H1 (cell line): ENCODE measurements at regions not wholly inside any gene's neighbourhood (a gene's known extent, or its start where the extent isn't known, plus 50 kb on each side); places are given as distances from the start of the nearest gene placed in this dataset.

Experiments
- CEBPB ChIP-seq: IDR thresholded peaks from 2 replicates; pipeline ENCODE4 v1.6.1; 2012; ENCODE audit warnings: low read depth, low read length
- CTCF ChIP-seq, 3 experiments: IDR thresholded peaks; 1 replicate in 2 of 3; 2 replicates in 1 of 3; pipeline versions ENCODE4 v1.5.1 to v1.6.1; 2011; ENCODE audit warnings: low read length in 3 of 3, mild to moderate bottlenecking in 3 of 3, inconsistent platforms in 2 of 3, low read depth in 1 of 3, moderate library complexity in 1 of 3; ENCODE audit not compliant: insufficient read depth in 1 of 3; ENCODE audit errors: control extremely low read depth in 1 of 3
- GABPA ChIP-seq: IDR thresholded peaks from 2 replicates; pipeline ENCODE4 v1.6.1; 2011; ENCODE audit warnings: mild to moderate bottlenecking, low read length, moderate library complexity, borderline replicate concordance; ENCODE audit not compliant: insufficient read depth
- JUND ChIP-seq: IDR thresholded peaks from 2 replicates; pipeline ENCODE4 v1.6.1; 2011; ENCODE audit warnings: mild to moderate bottlenecking, improper control_type of control experiment, low read length
- POLR2A ChIP-seq, 2 experiments: IDR thresholded peaks; 1 replicate in 1 of 2; 2 replicates in 1 of 2; pipeline ENCODE4 v1.6.1; 2011; ENCODE audit warnings: low read depth in 2 of 2, low read length in 2 of 2, mild to moderate bottlenecking in 2 of 2; ENCODE audit errors: control extremely low read depth in 1 of 2
- POLR2AphosphoS5 ChIP-seq: IDR thresholded peaks from 2 replicates; pipeline ENCODE4 v1.6.1; 2011; ENCODE audit warnings: low read depth, low read length
- RNF2 ChIP-seq: fragments of 200-900, 300-1000 bp; sonication (generic); IDR thresholded peaks from 2 replicates; pipeline ENCODE4 v1.7.1; 2016; ENCODE audit warnings: borderline replicate concordance, low read depth, mild to moderate bottlenecking, antibody characterized with exemption, low read length; ENCODE audit not compliant: poor library complexity, severe bottlenecking; ENCODE audit errors: missing control alignments
- YY1 ChIP-seq: IDR thresholded peaks from 2 replicates; pipeline ENCODE4 v1.6.1; 2011; ENCODE audit warnings: low read depth, mild to moderate bottlenecking, low read length
- TF ChIP-seq, protein P1 (sequence below): IDR thresholded peaks from 2 replicates; pipeline ENCODE4 v1.6.1; 2012; ENCODE audit warnings: inconsistent platforms

- no peak for TF ChIP-seq POLR2A (IDR thresholded peaks at IDR 0.05; ENCODE audit: control extremely low read depth in 1 of 2, low read depth in 2 of 2, low read length in 2 of 2)
- no peak for TF ChIP-seq CTCF (IDR thresholded peaks at IDR 0.05; ENCODE audit: control extremely low read depth in 1 of 3, insufficient read depth in 1 of 3, low read depth in 1 of 3, low read length in 3 of 3)
- no peak for TF ChIP-seq YY1
- TF ChIP-seq RNF2: no peak
- TF ChIP-seq POLR2AphosphoS5: no peak
- TF ChIP-seq, protein P1, sequence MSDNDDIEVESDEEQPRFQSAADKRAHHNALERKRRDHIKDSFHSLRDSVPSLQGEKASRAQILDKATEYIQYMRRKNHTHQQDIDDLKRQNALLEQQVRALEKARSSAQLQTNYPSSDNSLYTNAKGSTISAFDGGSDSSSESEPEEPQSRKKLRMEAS: no peak
- TF ChIP-seq JUND: no peak
- TF ChIP-seq CEBPB: no peak
- TF ChIP-seq GABPA: no peak
Measured at GRCh38 chrX:123088930-123089329, 95.1 kb upstream of the GRIA3 start.
